Stimulated activated CD4-positive, alpha-beta T cell treated with anti-CD3 and anti-CD28 coated beads, Interleukin-4, amount 100 ng/mL, for 24 hours (primary cell): ENCODE measurements at regions not wholly inside any gene's neighbourhood (a gene's known extent, or its start where the extent isn't known, plus 50 kb on each side); places are given as distances from the start of the nearest gene placed in this dataset.
"Not testable (repeated sequence)": the region's sequence is repeated elsewhere in the genome, so short reads cannot be mapped to it uniquely, and the experiment has no call there.

Experiments used
- DNase-seq: peaks from one replicate; pipeline ENCODE4 v3.0.0-alpha.2; 2020

GRCh38 chr1:188941986-188942385, 1535.7 kb downstream of the BRINP3 start:
- DNase-seq: no peak

GRCh38 chr1:188949701-188950100, 1528.0 kb downstream of the BRINP3 start:
- no peak for DNase-seq

GRCh38 chr1:188958461-188959115, 1519.1 kb downstream of the BRINP3 start:
- DNase-seq: no peak

- no peak for DNase-seq
Observed at GRCh38 chr1:188986745-188987417, 1490.8 kb downstream of the BRINP3 start.

GRCh38 chr1:188988589-188988988, 1489.1 kb downstream of the BRINP3 start:
- no peak for DNase-seq

GRCh38 chr1:188991221-188991930, 1486.3 kb downstream of the BRINP3 start:
- DNase-seq: no peak

GRCh38 chr1:189007824-189008223, 1469.8 kb downstream of the BRINP3 start:
- DNase-seq: no peak

- no peak for DNase-seq
Observed at GRCh38 chr1:189021577-189021976, 1456.1 kb downstream of the BRINP3 start.

- DNase-seq: no peak
Observed at GRCh38 chr1:189022015-189022414, 1455.6 kb downstream of the BRINP3 start.

- no peak for DNase-seq
Observed at GRCh38 chr1:189027512-189027911, 1450.2 kb downstream of the BRINP3 start.

GRCh38 chr1:189033169-189033568, 1444.5 kb downstream of the BRINP3 start:
- DNase-seq: no peak

- no peak for DNase-seq
Observed at GRCh38 chr1:189036628-189037027, 1441.0 kb downstream of the BRINP3 start.

- no peak for DNase-seq
Observed at GRCh38 chr1:189046127-189046526, 1431.5 kb downstream of the BRINP3 start.

GRCh38 chr1:189084811-189085210, 1392.9 kb downstream of the BRINP3 start:
- no peak for DNase-seq

GRCh38 chr1:189103956-189104355, 1373.7 kb downstream of the BRINP3 start:
- no peak for DNase-seq

GRCh38 chr1:189117072-189117770, 1360.4 kb downstream of the BRINP3 start:
- no peak for DNase-seq

- DNase-seq: no peak
Observed at GRCh38 chr1:189121941-189122340, 1355.7 kb downstream of the BRINP3 start.

GRCh38 chr1:189125694-189126093, 1352.0 kb downstream of the BRINP3 start:
- DNase-seq: no peak

GRCh38 chr1:189131576-189131975, 1346.1 kb downstream of the BRINP3 start:
- no peak for DNase-seq

GRCh38 chr1:189139748-189140147, 1337.9 kb downstream of the BRINP3 start:
- DNase-seq: not testable (repeated sequence)

GRCh38 chr1:189141056-189141455, 1336.6 kb downstream of the BRINP3 start:
- no peak for DNase-seq

GRCh38 chr1:189149547-189150375, 1327.9 kb downstream of the BRINP3 start:
- no peak for DNase-seq
